ENCODE measurements at regions not wholly inside any gene's neighbourhood (a gene's known extent, or its start where the extent isn't known, plus 50 kb on each side); places are given as distances from the start of the nearest gene placed in this dataset.

GRCh38 chr12:42696406-42697149 is 107.0 kb upstream of the PRICKLE1 start:
- Histone ChIP-seq H3K79me2 (no peaks in the 10 kb centered on the region), H3K4me1 (ENCODE audit: insufficient read depth) (peaks cover 10% of the 10 kb centered on the region), H4K20me1 (ENCODE audit: insufficient read depth, poor library complexity, severe bottlenecking) (no peaks in the 10 kb centered on the region), H2AFZ (no peak overlapping the region), H3K27ac (peak overlapping the region; percentile 18), H3K4me3 (no peak overlapping the region), H3K9me3 (ENCODE audit: low read depth) (no peaks in the 10 kb centered on the region), H3K9me2 (replicated peaks; ENCODE audit: insufficient read depth) (no peaks in the 10 kb centered on the region), H3K27me3 (no peaks in the 10 kb centered on the region), H3K36me3 (replicated peaks; ENCODE audit: insufficient read depth, low read depth) (no peaks in the 10 kb centered on the region), H3K4me2 (no peak overlapping the region)
- TF ChIP-seq EZH2phosphoT487 (IDR thresholded peaks at IDR 0.05; ENCODE audit: low read depth, severe bottlenecking, unreplicated experiment) (no peak), EZH2 (IDR thresholded peaks at IDR 0.05; ENCODE audit: borderline replicate concordance) (no peak), CTCF (IDR thresholded peaks at IDR 0.05; ENCODE audit: poor library complexity) (no peak)
- peak; percentile 27 for DNase-seq (ENCODE audit: low spot score)
- 83% methylated on average over 10 of the region's 10 CpGs for WGBS (ENCODE audit: low lambda C conversion rate, missing lambda C conversion rate)

- Histone ChIP-seq H3K4me3 (no peak overlapping the region), H3K9me2 (replicated peaks; ENCODE audit: insufficient read depth) (no peaks in the 10 kb centered on the region), H3K79me2 (no peaks in the 10 kb centered on the region), H3K4me2 (no peak overlapping the region), H3K27me3 (no peaks in the 10 kb centered on the region), H2AFZ (no peak overlapping the region), H3K4me1 (ENCODE audit: insufficient read depth) (peaks cover 10% of the 10 kb centered on the region), H3K27ac (no peak overlapping the region), H4K20me1 (ENCODE audit: insufficient read depth, poor library complexity, severe bottlenecking) (no peaks in the 10 kb centered on the region), H3K36me3 (replicated peaks; ENCODE audit: insufficient read depth, low read depth) (no peaks in the 10 kb centered on the region), H3K9me3 (ENCODE audit: low read depth) (no peaks in the 10 kb centered on the region)
- 94% methylated on average over 5 of the region's 5 CpGs for WGBS (ENCODE audit: low lambda C conversion rate, missing lambda C conversion rate)
- DNase-seq (ENCODE audit: low spot score), result no peak
- TF ChIP-seq CTCF (IDR thresholded peaks at IDR 0.05; ENCODE audit: poor library complexity) (no peak), EZH2phosphoT487 (IDR thresholded peaks at IDR 0.05; ENCODE audit: low read depth, severe bottlenecking, unreplicated experiment) (no peak), EZH2 (IDR thresholded peaks at IDR 0.05; ENCODE audit: borderline replicate concordance) (no peak)
These were observed 106.0 kb upstream of the PRICKLE1 start for GRCh38 chr12:42695490-42695995.

- Histone ChIP-seq H3K27me3 (no peaks in the 10 kb centered on the region), H3K4me3 (no peak overlapping the region), H3K9me2 (replicated peaks; ENCODE audit: insufficient read depth) (no peaks in the 10 kb centered on the region), H3K36me3 (replicated peaks; ENCODE audit: insufficient read depth, low read depth) (no peaks in the 10 kb centered on the region), H4K20me1 (ENCODE audit: insufficient read depth, poor library complexity, severe bottlenecking) (no peaks in the 10 kb centered on the region), H3K79me2 (no peaks in the 10 kb centered on the region), H2AFZ (no peak overlapping the region), H3K27ac (no peak overlapping the region), H3K4me1 (ENCODE audit: insufficient read depth) (peaks cover 8% of the 10 kb centered on the region), H3K4me2 (no peak overlapping the region), H3K9me3 (ENCODE audit: low read depth) (no peaks in the 10 kb centered on the region)
- DNase-seq (ENCODE audit: low spot score), result no peak
- TF ChIP-seq EZH2phosphoT487 (IDR thresholded peaks at IDR 0.05; ENCODE audit: low read depth, severe bottlenecking, unreplicated experiment), result no peak
These were observed 103.2 kb upstream of the PRICKLE1 start for GRCh38 chr12:42692749-42693148.

GRCh38 chr12:42691991-42692557 is 102.5 kb upstream of the PRICKLE1 start:
- WGBS (ENCODE audit: low lambda C conversion rate, missing lambda C conversion rate), result 87% methylated on average over 8 of the region's 8 CpGs
- H3K27ac ChIP-seq, result no peak overlapping the region
- H3K4me1 ChIP-seq (ENCODE audit: insufficient read depth), result peaks cover 2% of the 10 kb centered on the region
- H4K20me1 ChIP-seq (ENCODE audit: insufficient read depth, poor library complexity, severe bottlenecking), result no peaks in the 10 kb centered on the region
- no peaks in the 10 kb centered on the region for H3K27me3 ChIP-seq
- H3K36me3 ChIP-seq (replicated peaks; ENCODE audit: insufficient read depth, low read depth), result no peaks in the 10 kb centered on the region
- no peak overlapping the region for H3K4me2 ChIP-seq
- H3K9me3 ChIP-seq (ENCODE audit: low read depth), result no peaks in the 10 kb centered on the region
- no peak for TF ChIP-seq CTCF (IDR thresholded peaks at IDR 0.05; ENCODE audit: poor library complexity)
- TF ChIP-seq EZH2phosphoT487 (IDR thresholded peaks at IDR 0.05; ENCODE audit: low read depth, severe bottlenecking, unreplicated experiment), result no peak
- no peak for TF ChIP-seq EZH2 (IDR thresholded peaks at IDR 0.05; ENCODE audit: borderline replicate concordance)
- DNase-seq (ENCODE audit: low spot score), result no peak
- no peak overlapping the region for H2AFZ ChIP-seq
- H3K9me2 ChIP-seq (replicated peaks; ENCODE audit: insufficient read depth), result no peaks in the 10 kb centered on the region
- H3K4me3 ChIP-seq, result no peak overlapping the region
- no peaks in the 10 kb centered on the region for H3K79me2 ChIP-seq
